ENCODE measurements at regions not wholly inside any gene's neighbourhood (a gene's known extent, or its start where the extent isn't known, plus 50 kb on each side); places are given as distances from the start of the nearest gene placed in this dataset.
"Not testable (repeated sequence)": the region's sequence is repeated elsewhere in the genome, so short reads cannot be mapped to it uniquely, and the experiment has no call there.

- no peak for DNase-seq (ENCODE audit: low read depth)
Measured at GRCh38 chr5:114822863-114823262, 346.8 kb downstream of the TRIM36 start.

GRCh38 chr5:114822436-114822835 is 347.3 kb downstream of the TRIM36 start:
- no peak for DNase-seq (ENCODE audit: low read depth)

DNA sequence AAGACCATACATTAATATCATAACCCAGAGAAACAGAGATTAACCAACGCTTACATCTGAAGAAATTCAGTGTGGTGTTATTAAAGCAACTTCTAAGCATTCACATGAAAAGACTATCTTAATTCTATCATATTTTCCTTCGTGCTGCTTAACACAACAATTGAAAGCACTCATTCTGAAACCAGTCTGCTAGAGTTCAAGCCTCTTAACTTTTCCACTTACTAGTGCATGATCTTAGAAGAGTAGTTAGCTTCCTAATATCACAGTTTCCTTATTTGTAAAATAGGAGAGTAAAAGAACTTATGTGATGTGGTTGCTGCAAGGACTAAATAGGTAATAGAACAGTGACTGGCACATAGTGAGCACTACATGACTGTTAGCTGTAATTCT is 379.3 kb downstream of the TRIM36 start:
- DNase-seq (ENCODE audit: low read depth) = no peak

GRCh38 chr5:114789773-114790402 is 379.8 kb downstream of the TRIM36 start:
- peak; percentile 14 for DNase-seq (ENCODE audit: low read depth)

GRCh38 chr5:114782869-114783268 is 386.8 kb downstream of the TRIM36 start:
- DNase-seq (ENCODE audit: low read depth) = no peak

GRCh38 chr5:114782177-114782576 is 387.5 kb downstream of the TRIM36 start:
- DNase-seq (ENCODE audit: low read depth) = no peak

GRCh38 chr5:114780290-114780689 is 389.4 kb downstream of the TRIM36 start:
- no peak for DNase-seq (ENCODE audit: low read depth)

- DNase-seq (ENCODE audit: low read depth) = peak; percentile 1
Measured at GRCh38 chr5:114744406-114744805, 382.5 kb downstream of the KCNN2 start.

- no peak for DNase-seq (ENCODE audit: low read depth)
Measured at GRCh38 chr5:114734238-114734637, 372.4 kb downstream of the KCNN2 start.

- no peak for DNase-seq (ENCODE audit: low read depth)
Measured at GRCh38 chr5:114729986-114730385, 368.1 kb downstream of the KCNN2 start.

DNA sequence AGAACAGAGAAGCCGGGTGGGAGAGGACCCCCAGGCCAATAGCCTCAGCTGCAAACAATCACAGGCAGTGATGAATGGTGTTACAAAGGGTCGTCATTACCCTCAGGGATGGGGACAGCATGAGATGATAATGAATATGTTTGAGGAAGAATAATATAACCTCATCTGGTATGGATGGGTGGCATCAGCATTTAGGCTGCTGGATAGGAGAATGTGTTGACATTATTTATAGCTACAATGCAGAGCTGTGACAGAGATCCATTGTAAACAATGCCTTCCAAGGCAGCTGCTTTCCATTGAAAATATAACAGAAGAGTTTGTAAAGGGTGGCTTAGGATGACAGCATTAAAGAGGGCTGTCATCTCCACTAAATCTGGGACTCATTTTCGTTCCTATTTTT is 365.5 kb downstream of the KCNN2 start:
- no peak for DNase-seq (ENCODE audit: low read depth)

DNA sequence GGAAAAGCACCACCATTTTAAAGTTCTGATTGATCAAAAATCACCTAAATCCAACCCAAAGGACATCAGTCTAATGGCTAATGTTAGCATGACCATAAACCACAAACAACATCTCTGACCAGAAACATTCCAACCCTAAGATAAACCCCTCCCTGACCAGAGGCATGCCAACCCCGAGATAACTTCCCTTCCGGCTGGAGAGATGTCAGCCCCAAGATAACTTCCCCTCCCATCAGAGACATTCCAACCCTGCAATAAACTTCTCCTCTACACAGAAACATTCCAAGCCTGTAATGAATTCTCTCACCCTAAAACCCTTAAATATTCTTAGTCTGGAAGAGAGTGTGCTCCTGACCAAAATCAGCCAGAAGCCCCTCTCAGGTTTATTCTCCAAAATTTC is 364.3 kb downstream of the KCNN2 start:
- peak; percentile 3 for DNase-seq (ENCODE audit: low read depth)

DNA sequence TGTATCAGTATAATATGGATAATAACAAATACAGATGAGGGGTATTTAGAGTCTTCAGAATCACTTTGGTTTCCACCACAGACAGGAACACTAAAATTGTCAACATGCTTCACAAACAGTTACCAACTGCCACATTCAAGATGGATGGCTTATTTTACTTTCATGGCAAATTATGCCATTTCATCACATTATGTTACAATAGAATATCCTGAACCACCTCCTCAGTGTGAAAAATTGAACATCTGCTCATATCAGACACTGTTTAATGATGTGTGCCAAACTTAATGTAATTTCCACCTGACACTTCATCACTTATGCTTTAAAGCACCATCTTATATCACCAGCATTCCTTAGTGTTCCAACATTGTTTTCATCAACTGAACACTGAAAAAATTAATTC is 357.4 kb downstream of the KCNN2 start:
- DNase-seq (ENCODE audit: low read depth) = no peak

GRCh38 chr5:114716955-114717354 is 355.1 kb downstream of the KCNN2 start:
- DNase-seq (ENCODE audit: low read depth) = no peak

DNA sequence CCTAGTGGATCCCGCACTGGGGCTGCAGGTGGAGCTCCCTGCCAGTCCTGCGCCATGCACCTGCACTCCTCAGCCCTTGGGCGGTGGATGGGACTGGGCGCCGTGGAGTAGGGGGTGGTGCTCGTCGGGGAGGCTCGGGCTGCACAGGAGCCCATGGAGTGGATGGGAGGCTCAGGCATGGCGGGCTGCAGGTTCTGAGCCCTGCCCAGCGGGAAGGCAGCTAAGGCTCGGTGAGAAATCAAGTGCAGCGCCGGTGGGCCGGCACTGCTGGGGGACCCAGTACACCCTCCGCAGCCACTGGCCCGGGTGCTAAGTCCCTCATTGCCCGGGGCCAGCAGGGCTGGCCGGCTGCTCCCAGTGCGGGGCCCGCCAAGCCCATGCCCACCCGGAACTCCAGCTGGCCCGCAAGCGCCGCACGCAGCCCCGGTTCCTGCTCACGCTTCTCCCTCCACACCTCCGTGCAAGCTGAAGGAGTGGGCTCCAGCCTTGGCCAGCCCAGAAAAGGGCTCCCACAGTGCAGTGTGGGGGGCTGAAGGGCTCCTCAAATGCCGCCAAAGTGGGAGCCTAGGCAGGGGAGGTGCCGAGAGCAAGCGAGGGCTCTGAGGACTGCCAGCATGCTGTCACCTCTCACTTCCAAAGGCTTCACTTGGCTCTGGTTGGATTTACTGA is 342.5 kb downstream of the KCNN2 start:
- not testable (repeated sequence) for DNase-seq (ENCODE audit: low read depth)

GRCh38 chr5:114702731-114703130 is 340.9 kb downstream of the KCNN2 start:
- no peak for DNase-seq (ENCODE audit: low read depth)

DNA sequence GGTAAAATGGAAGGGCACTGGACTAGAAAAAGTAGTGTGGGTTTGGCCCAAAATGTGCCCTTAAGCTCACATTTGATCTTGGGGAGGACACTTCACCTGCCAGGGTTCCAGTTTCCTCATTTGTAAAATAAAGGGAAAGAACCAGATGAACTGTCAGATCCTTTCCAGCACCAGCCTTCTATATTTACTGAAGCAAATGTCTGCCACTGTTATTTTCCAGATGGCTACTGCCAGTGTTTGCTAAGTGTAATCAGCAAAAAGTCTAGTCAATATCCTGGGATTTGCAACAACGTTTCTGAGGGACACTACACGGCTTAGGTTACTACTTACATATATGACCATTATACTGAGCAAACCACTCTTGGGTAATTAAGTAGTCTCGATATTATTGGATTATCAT is 340.3 kb downstream of the KCNN2 start:
- no peak for DNase-seq (ENCODE audit: low read depth)

DNA sequence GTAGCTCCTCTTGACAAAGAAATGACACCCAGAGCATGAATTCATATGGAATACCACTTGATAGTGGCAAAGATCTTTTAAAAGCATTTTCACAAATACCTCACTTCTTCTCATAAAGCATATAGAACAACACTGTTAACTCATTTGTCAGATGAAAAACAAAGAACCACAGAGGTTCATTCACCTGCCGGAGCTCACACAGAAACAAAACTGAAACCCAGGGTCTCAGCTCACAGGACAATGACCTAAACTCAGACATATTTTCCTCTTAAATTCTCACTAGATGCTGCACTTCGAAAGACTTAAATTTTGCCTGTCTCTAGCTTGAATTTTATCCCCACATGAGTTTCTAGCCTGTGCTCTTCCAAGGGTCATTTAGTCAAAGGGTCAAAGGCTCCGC is 339.0 kb downstream of the KCNN2 start:
- DNase-seq (ENCODE audit: low read depth) = no peak

DNA sequence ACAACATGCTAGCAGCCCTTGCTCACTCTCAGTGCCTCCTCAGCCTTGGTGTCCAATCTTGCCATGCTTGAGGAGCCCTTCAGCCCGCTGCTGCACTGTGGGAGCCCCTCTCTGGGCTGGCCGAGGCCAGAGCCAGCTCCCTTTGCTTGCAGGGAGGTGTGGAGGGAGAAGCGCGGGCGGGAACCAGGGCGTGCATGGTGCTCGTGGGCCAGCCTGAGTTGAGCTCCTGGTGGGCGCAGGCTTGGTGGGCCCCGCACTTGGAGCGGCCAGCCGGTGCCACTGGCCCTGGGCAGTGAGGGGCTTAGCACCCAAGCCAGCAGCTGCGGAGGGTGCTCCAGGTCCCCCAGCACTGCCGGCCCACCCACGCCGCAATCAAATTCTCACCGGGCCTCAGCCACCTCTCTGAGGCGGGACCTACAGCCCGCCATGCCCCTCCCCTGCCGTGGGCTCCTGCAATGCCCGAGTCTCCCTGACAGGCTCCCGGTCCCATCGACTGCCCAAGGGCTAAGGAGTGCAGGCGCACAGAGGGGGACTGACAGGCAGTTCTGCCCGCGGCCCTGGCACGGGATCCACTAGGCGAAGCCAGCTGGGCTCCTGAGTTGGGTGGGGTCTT is 333.5 kb downstream of the KCNN2 start:
- DNase-seq (ENCODE audit: low read depth) = no peak

DNA sequence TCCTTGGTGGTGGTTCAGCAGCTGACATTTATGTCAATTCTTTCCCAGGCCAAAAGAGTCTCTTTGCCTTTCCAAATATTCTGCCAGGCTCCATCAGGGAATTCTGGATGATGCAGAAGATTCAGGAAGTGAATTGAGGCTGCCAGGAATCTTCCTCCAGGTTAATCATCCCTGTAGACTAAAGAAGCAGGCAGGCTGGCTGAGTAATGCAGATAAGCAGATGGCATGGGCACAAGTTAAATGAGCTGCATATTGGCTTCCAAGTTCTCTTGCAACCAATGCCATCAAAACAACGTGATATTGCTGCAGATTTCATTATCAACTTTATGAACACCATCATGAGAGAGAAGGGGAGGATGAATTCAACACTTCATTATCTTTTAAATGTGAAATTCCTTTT is 324.5 kb downstream of the KCNN2 start:
- no peak for DNase-seq (ENCODE audit: low read depth)

DNA sequence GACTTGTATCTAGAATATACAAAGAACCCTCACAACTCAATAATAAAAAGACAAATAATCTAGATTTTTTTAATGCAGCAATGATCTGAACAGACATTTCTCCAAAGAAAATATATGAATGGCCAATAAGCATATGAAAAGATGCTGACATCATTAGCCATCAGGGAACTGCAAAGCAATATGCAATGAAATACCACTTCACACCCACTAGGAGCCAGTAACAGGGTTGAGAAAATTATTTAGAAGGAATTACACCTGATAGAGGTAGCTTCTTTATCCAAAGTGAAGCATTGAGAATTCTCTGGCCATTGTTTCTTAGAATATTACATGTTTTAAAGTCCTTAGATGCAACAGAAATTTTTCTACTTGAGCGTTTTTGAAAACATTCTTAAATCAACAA is 316.9 kb downstream of the KCNN2 start:
- no peak for DNase-seq (ENCODE audit: low read depth)

- DNase-seq (ENCODE audit: low read depth) = no peak
Measured at GRCh38 chr5:114665551-114665950, 303.7 kb downstream of the KCNN2 start.

- DNase-seq (ENCODE audit: low read depth) = no peak
Measured at GRCh38 chr5:114660791-114661190, 298.9 kb downstream of the KCNN2 start.

All from M059J (cell line).